ENCODE measurements at regions not wholly inside any gene's neighbourhood (a gene's known extent, or its start where the extent isn't known, plus 50 kb on each side); places are given as distances from the start of the nearest gene placed in this dataset.
A peak's percentile ranks its signal among the peaks of the same experiment; 100 is the strongest.

DNA sequence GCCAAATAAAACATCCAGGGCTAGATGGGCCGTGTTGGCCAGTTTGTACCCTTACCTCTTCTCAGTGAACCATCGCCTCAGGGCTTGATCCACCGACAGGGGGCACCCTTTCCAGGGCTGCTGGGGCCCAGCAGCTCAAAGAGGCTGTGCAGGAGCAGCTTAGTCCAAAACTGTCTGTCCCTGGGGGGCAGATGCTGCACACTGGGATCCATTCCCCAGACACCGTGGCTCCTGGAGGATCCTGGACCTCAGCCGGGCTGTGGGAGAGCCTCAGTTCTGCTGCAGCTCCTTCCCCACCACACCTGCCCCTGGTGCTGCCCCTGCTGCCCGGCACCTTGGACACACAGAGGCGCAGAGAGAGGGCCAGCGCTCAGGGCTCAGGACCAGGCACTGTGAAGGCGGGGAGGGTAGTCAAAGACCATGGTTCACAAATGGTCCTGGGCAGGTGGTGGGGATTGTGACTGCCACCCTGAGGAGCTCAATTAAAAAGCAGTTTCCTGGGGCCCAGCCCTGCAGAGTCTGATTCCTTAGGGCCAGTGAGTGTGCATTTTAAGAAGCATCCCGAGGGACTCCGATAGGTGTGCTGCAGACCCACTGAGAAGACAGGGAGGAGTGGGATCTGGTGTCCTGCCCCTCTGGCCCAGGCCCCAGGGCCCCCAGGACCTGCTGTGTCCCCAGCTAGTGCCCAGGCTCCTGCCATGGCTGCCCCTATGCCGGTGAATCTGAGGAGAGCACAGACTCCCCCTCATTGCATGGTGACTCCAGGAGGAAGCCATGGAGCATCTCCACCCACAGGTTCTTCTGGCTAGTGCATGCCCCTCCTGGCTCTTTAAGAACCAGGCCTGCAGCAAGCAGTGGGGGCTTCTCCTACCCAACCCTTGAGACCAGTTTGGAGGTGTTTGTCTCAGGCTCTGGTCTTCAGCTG lies 86.5 kb upstream of the PRR20G start:
- intact Hi-C loops (cut with micrococcal nuclease): loop anchor here (1.0 to 10.0 kb wide), 2 partner anchors 81 to 170 kb away; no protein-coding TSS in a partner anchor
- no peak for FAIRE-seq
- no peaks in the 10 kb centered on the region for H3K79me2 ChIP-seq (ENCODE audit: control insufficient read depth, insufficient read depth, low read length)
- CTCF ChIA-PET: interaction anchor here (0.8 to 2.5 kb wide), 8 partner anchors 9 to 173 kb away, joined by 3 to 15 read pairs (median 6); no protein-coding TSS in a partner anchor
- no TSS peak for BruUV-seq (replicated peaks)
- TF ChIP-seq CTCF (IDR thresholded peaks at IDR 0.05; ENCODE audit: extremely low read depth in 1 of 2, insufficient read depth in 1 of 2, low read depth in 1 of 2, low read length in 2 of 2): peak; percentile 29 to 48
- TF ChIP-seq EZH2 (IDR thresholded peaks at IDR 0.05; ENCODE audit: borderline replicate concordance, low read depth, low read length, severe bottlenecking): no peak
- TF ChIP-seq JUN (IDR thresholded peaks at IDR 0.05; ENCODE audit: borderline replicate concordance, insufficient read depth, insufficient read length, low read depth): no peak
- TF ChIP-seq FOS (IDR thresholded peaks at IDR 0.05; ENCODE audit: borderline replicate concordance, insufficient read depth, low read length): no peak
- no peak for TF ChIP-seq POLR2AphosphoS5 (IDR thresholded peaks at IDR 0.05; ENCODE audit: insufficient read depth, low read depth, low read length)
- H3K9ac ChIP-seq (replicated peaks; ENCODE audit: extremely low read depth, insufficient read depth, low read length): no peak overlapping the region
- no peaks in the 10 kb centered on the region for H3K9me3 ChIP-seq (replicated peaks; ENCODE audit: control insufficient read depth, insufficient read depth, low read length)
- H3K9me1 ChIP-seq (replicated peaks; ENCODE audit: control insufficient read depth, extremely low read depth, insufficient read depth, low read length): no peaks in the 10 kb centered on the region
- no peak overlapping the region for H2AFZ ChIP-seq (ENCODE audit: low read depth, low read length)
- DNase-seq (ENCODE audit: low read depth, low spot score): no peak
- POLR2A ChIA-PET: no interaction called here
- H4K20me1 ChIP-seq (replicated peaks; ENCODE audit: control insufficient read depth, extremely low read depth, insufficient read depth, low read length): no peaks in the 10 kb centered on the region
- dilution Hi-C loops (cut with MboI; ENCODE audit: extremely low pct_ligation_motif_present, low sequenced_read_pairs): no loop called here
- no peak overlapping the region for H3K4me3 ChIP-seq (replicated peaks in 1 of 3; ENCODE audit: insufficient read depth in 1 of 3, low read depth in 1 of 3, low read length in 3 of 3)
- no peaks in the 10 kb centered on the region for H3K36me3 ChIP-seq (ENCODE audit: control insufficient read depth in 2 of 2, extremely low read depth in 1 of 2, insufficient read depth in 2 of 2, low read length in 2 of 2)
- no peaks in the 10 kb centered on the region for H3K27me3 ChIP-seq (ENCODE audit: control insufficient read depth in 2 of 2, insufficient read depth in 2 of 2, low read length in 2 of 2)
- H3K4me2 ChIP-seq (ENCODE audit: insufficient read depth, low read length): no peak overlapping the region
- H3K27ac ChIP-seq (ENCODE audit: insufficient read depth, low read depth, low read length): no peak overlapping the region
- H3K4me1 ChIP-seq (ENCODE audit: control insufficient read depth, extremely low read depth, insufficient read depth, low read length): no peaks in the 10 kb centered on the region

Measured in endothelial cell of umbilical vein (primary cell).